Left colon (tissue), 2 donors: ENCODE measurements at regions not wholly inside any gene's neighbourhood (a gene's known extent, or its start where the extent isn't known, plus 50 kb on each side); places are given as distances from the start of the nearest gene placed in this dataset.

ENCODE experiments used
- ATAC-seq: fragments of 200-7000 bp; cut with Tn5 transposase; one replicate; pipeline ENCODE4 v1.9.1; 2020; ENCODE audit warnings: mild to moderate bottlenecking, moderate library complexity
- DNase-seq, 2 donors: peaks; one replicate each; pipeline ENCODE4 v3.0.0-alpha.2; 2020
- intact Hi-C, 2 donors: fragments of 100-400 bp; cut with DNase I in 1 of 2; cut with micrococcal nuclease in 1 of 2; formaldehyde crosslinking; loops; one replicate each; pipeline versions ENCODE4 v1.11.2 to v1.14.0; 2022; cut with DNase I, micrococcal nuclease
- donor health status: DM: no; HTN: no; CAD: no.
- donor health status: DM: yes; HTN: yes; CAD: no.

GRCh38 chr1:5706239-5706638 is 286.0 kb downstream of the NPHP4 start:
- intact Hi-C loops = no loop called here
- ATAC-seq (no peak), DNase-seq (no peak)

- no peak for ATAC-seq
- intact Hi-C loops = no loop called here
- no peak for DNase-seq
Measured at GRCh38 chr1:5705751-5706150, 286.5 kb downstream of the NPHP4 start.

GRCh38 chr1:5704561-5705514 is 287.4 kb downstream of the NPHP4 start:
- intact Hi-C loops = no loop called here
- DNase-seq (no peak), ATAC-seq (no peak)

GRCh38 chr1:5701642-5702041 is 290.6 kb downstream of the NPHP4 start:
- intact Hi-C loops = no loop called here
- no peak for ATAC-seq

DNA sequence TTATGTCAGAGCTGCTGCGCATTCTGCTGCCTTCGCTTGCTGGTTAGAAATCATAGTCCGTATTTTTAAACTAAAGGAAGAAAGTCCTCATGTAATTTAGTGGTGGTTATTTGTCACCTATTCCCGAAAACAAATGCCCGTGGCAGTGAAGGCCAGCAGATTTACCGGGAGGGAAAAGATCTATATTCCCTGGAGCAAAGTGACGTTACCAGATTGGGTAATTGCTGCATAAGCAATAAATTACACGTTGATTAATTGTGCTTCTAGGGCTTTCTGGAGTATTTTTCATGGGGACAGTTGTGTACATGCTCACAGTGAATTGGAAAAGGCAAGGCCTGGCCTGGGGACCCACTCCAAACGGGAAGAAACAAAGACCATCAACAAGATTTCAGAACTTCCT is 298.7 kb downstream of the NPHP4 start:
- ATAC-seq = no peak
- DNase-seq = no peak
- intact Hi-C loops = no loop called here

More at GRCh38 chr1:5701642-5702041, 290.6 kb downstream of the NPHP4 start:
- DNase-seq = no peak

DNA sequence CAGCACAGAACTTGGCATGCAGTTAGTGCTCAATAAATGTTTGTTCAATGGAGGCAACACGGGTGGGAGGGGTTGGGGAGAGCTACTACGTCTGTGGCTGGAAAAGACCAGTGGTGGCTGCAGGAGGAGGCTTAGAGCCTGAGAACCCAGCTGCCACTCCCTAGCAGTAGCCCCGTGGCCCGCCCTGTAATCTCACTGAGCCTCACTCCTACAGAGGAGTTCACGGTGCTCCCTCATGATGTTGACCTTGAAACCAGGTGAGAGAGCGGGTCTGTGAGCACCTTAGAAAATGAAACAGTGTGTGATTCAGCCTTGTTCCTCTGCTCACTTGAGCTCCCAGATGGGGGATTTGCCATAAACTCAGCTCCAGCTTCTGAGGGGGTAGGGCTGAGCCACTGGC is 299.6 kb downstream of the NPHP4 start:
- DNase-seq (peak in 1 of 2 donors; percentile 22), ATAC-seq (peak; percentile 55)
- intact Hi-C loops = no loop called here

DNA sequence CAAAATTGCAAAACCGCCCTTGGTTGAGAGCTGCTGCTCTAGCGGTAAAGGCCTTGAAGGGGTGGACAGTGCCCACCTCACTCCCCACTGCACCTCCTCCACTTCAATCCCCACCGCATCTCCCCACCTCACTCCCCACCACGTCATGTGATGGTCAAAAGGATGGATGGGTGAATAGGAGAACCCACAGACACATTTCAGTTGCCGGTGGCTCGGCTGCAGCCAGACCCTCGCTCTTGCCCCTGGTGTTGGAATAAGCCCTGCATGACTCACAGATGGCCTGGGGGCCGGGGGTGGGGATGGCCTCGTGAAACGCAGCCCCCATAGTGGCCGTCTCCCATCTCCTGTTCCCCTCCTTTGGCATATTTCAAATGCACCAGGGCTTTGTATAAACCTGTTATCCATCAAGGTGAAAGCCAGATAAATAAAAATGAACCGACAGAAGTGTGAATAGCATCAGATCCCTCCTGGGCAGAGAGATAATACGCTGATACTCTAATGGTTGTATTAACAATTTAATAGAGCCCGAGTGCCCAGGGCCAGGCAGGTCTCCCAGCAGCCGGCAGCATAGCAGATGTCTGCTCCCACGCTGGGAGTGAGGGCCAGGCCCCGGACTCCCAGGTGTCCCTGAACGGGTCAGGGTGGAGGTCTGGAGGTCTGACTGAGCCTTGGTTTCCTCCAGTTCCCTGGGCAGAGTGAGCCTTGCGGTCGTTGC is 300.3 kb downstream of the NPHP4 start:
- DNase-seq (no peak), ATAC-seq (no peak)
- intact Hi-C loops = no loop called here

- intact Hi-C loops = no loop called here
- peak; percentile 18 for ATAC-seq
- DNase-seq = no peak
Measured at GRCh38 chr1:5690898-5691297, 301.3 kb downstream of the NPHP4 start.

DNA sequence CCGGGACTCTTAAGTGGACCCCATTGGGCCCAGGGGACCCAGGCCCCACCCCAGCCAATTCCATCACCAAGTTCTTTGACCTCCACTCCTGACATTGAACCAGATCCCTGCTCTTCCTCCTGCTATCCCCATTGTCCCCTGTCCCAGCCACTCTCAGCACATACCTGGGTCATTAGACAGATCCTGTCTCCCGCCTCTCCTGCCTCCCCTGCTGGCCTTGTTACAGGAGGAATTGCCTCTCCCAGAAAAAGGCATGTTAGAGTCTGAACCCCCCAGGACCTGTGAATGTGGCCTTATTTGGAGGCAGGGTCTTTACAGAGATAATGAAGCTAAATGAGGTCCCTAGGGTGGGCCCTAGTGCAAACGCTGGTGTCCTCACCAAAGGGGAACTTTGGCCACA is 301.9 kb downstream of the NPHP4 start:
- intact Hi-C loops = no loop called here
- ATAC-seq = no peak
- no peak for DNase-seq

GRCh38 chr1:5688081-5689077 is 303.8 kb downstream of the NPHP4 start:
- DNase-seq (peak; percentile 52 to 63), ATAC-seq (peak; percentile 98)
- intact Hi-C loops = no loop called here

DNA sequence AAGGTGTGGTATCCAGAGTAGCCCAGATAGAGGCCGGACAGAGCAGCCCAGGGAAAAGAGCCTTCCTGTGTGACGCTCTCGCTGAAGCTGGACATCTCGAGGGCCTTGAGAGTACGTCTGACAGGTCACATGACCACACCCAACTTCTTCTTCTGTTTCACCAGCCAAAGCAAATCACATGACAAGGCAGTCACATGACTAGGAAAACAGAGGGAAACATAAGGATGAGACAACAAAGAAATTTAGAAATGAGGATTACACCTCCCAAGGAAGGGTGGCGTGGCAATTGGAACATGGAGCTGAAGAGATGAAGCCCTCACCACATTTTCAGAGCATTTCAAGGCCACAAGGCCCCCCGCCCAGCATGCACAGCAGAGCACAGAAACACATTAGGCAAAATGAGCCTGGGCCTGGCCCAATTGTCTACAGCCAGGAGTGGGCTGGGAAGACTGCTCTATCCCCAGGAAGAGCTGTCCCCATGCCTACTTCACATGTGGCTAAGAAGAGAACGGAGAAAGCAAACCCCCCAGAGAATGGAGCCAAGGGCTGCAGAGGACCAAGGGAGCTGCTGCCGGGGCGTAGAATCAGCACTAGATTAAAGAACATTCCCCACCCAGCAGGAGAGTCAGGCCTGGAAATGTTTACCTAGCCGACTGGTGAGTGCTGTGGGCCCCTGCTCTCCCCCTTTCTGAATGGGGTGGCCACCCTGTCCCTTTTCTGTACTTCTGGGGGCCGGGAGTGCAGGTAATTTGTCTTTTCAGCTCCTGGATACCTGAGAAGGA is 305.1 kb downstream of the NPHP4 start:
- no peak for ATAC-seq
- DNase-seq = no peak

GRCh38 chr1:5686195-5686594 is 306.0 kb downstream of the NPHP4 start:
- no peak for DNase-seq
- ATAC-seq = no peak
- intact Hi-C loops = no loop called here

More for the DNA sequence above, 305.1 kb downstream of the NPHP4 start:
- intact Hi-C loops = no loop called here

DNA sequence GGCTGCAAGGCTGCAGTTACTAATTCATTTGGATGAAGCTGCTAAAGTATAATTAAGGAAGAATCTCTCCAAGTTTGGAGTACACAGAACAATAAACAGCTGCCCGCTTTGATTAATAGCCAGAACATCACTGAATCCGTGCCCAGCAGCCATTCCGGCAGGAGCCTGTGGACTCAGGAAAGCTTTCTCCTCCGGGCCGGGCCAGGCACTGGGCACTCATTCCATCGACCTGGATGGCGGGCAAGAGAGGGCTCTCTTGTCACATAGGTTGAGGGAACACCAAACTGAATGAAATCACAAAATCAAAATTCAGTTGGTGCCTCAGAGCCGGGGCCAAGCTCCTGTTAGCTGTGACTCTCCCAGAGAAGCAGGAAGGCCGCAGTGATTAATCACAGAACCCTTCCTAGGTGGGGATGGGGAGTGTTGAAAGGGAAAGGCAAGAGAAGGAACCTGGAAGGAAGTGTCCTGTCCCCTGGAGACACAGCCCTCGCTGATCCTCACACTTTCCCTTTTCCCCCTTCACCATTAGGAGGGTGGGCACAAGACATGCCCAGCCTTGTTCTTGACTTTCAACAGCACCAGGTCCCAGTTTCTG is 306.7 kb downstream of the NPHP4 start:
- no peak for ATAC-seq
- intact Hi-C loops = no loop called here
- DNase-seq = no peak

DNA sequence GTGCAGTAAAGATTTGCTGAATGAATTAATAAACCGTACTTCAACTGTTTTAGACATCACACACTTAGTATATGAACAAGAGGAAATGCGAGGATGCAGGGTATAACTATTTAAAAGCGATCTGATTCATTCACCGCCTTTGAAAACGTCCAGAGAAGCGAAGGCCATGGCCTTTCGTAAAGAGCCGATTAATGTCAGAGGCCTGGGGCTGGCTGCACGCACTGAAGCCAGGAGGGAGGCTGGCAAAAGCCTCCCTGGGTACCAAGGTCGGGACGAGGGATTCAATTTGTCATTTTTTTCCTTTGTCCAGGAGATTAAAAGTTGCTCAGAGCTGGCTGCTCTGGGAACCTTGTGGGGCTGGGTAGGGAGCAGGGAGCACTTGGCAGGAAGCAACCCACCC is 307.4 kb downstream of the NPHP4 start:
- DNase-seq (no peak), ATAC-seq (no peak)
- intact Hi-C loops = no loop called here

- no peak for DNase-seq
- ATAC-seq = no peak
- intact Hi-C loops = no loop called here
Measured at GRCh38 chr1:5683446-5683845, 308.8 kb downstream of the NPHP4 start.

DNA sequence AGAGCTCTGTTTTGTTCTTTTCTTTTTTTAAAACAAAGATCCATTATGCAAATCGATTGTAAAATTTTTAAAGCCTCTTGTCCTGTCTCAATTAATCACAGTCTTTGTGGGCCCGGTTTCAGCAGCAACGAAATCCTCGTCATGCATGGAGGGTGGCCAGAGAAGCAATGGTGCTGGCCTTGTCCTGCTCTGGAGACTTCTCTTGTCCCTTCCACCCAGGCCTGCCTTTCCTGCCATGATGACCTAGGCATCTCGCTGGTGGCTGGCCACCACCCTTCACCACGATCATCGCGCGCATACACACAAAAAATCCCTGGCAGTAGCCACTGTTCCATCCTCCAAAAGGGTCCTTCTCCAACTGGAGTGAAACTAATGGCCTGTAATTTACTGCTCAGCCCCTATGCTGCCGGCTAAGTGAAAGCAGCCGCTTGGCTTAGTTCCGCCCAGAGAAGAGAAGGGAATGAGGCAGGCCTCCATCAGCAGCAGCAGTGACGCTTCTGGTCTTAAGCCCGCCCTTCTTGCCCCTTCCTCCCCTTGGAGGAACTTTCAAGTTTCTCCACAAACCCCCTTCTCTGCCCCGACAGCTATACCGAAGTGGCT is 309.5 kb downstream of the NPHP4 start:
- ATAC-seq (no peak), DNase-seq (no peak)
- intact Hi-C loops = no loop called here

DNA sequence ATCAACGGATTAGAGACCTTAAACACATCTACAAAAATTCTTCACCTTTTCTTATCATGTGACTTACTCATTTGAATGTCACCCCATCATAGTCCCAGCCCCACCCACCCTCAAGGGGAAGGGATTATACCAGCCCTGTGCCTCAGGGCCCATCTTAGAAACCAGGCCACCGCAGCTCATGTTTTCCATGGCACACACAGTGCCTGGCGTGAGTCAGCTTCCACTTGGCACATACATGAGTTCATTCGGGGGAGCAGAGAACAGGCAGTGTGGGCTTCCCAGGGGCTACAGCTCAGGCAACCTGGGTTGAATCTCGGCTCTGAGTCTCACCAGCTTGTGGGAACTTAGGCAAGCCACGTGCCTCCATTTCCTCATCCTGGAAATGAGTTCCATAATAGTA is 310.6 kb downstream of the NPHP4 start:
- DNase-seq (no peak), ATAC-seq (no peak)
- intact Hi-C loops = no loop called here

- ATAC-seq (no peak), DNase-seq (no peak)
- intact Hi-C loops = no loop called here
Measured at GRCh38 chr1:5680600-5680999, 311.6 kb downstream of the NPHP4 start.
